Coronary artery (tissue), 2 donors: ENCODE measurements at regions not wholly inside any gene's neighbourhood (a gene's known extent, or its start where the extent isn't known, plus 50 kb on each side); places are given as distances from the start of the nearest gene placed in this dataset.
"Not testable (repeated sequence)": the region's sequence is repeated elsewhere in the genome, so short reads cannot be mapped to it uniquely, and the experiment has no call there.

ENCODE experiments used
- DNase-seq: peaks from one replicate; pipeline ENCODE4 v3.0.0-alpha.2; 2017; ENCODE audit warnings: low spot score
- H3K27ac ChIP-seq, 2 donors: fragments of 200-600 bp; sonication (generic); one replicate each; pipeline ENCODE4 v1.5.1; 2016 to 2019
- H3K4me3 ChIP-seq: fragments of 200-600 bp; sonication (generic); 2 replicates; pipeline ENCODE4 v1.5.1; 2016; ENCODE audit warnings: mild to moderate bottlenecking, moderate library complexity
- CTCF ChIP-seq: fragments of 200-600 bp; sonication (generic); IDR thresholded peaks from one replicate; pipeline ENCODE4 v1.5.1; 2019; ENCODE audit warnings: antibody characterized with exemption

- DNase-seq = peak; percentile 66
- Histone ChIP-seq H3K27ac (peak overlapping the region in 1 of 2 donors; percentile 58), H3K4me3 (no peak overlapping the region)
- no peak for TF ChIP-seq CTCF
These were observed 169.4 kb downstream of the TBC1D2B start for GRCh38 chr15:77907824-77908751.

GRCh38 chr15:77906062-77906990 is 171.2 kb downstream of the TBC1D2B start:
- DNase-seq = peak; percentile 60
- H3K4me3 ChIP-seq, H3K27ac ChIP-seq: not testable (repeated sequence)

GRCh38 chr15:77905301-77905920 is 172.1 kb downstream of the TBC1D2B start:
- no peak overlapping the region for H3K4me3 ChIP-seq
- no peak for TF ChIP-seq CTCF
- DNase-seq = peak; percentile 70
- no peak overlapping the region for H3K27ac ChIP-seq

DNA sequence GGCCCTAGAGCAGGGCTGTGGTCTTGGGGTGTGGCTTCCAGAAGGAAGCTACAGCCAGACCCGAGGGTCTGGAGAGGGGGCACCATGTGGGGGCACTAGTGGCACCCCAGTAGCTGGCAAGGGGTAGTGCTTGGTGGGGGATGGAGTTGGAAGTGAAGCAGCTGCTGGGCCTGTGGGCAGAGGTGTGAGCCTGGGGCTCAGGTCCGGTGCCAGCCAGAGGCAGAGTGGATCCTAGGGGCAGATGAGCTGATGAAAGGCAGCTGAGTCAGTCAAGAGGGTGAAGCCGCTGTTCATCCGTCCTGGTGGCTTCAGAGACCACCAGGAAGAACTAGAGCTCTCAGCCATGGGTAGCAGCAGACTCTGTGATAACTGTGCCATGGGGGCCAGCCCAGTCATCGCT is 172.6 kb downstream of the TBC1D2B start:
- DNase-seq = peak; percentile 52
- TF ChIP-seq CTCF = no peak

GRCh38 chr15:77904436-77904821 is 173.1 kb downstream of the TBC1D2B start:
- Histone ChIP-seq H3K4me3 (no peak overlapping the region), H3K27ac (no peak overlapping the region)
- DNase-seq = peak; percentile 64
- no peak for TF ChIP-seq CTCF

More for the DNA sequence above, 172.6 kb downstream of the TBC1D2B start:
- Histone ChIP-seq H3K4me3 (no peak overlapping the region), H3K27ac (no peak overlapping the region)

DNA sequence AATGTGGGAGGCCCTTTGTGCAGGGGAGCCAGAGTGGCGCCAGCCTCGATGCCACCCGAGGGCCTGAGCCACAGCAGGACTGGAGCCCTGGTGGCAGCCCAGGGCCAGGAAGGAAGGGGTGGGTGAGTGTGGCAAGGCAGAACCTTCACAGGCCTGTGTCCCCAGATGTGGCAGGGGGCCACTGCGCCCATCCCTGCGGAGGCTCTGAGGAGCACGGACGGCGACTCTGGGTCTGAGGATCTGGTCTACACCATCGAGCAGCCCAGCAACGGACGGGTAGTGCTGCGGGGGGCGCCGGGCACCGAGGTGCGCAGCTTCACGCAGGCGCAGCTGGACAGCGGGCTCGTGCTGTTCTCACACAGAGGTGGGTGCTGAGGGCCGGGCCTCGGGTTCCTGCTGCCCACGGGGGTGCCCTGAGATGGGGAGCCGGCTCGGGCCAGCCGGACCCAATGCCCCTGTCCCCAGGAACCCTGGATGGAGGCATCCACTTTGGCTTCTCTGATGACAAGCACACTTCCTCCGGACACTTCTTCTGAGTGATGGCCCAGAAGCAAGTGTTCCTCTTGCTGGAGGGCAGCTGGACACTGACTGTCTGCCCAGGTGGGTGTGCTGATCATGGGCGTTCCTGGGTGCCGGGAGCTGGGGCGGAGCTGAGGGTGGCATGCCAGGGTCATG is 173.6 kb downstream of the TBC1D2B start:
- peak; percentile 52 for DNase-seq
- H3K4me3 ChIP-seq, H3K27ac ChIP-seq: not testable (repeated sequence)

DNA sequence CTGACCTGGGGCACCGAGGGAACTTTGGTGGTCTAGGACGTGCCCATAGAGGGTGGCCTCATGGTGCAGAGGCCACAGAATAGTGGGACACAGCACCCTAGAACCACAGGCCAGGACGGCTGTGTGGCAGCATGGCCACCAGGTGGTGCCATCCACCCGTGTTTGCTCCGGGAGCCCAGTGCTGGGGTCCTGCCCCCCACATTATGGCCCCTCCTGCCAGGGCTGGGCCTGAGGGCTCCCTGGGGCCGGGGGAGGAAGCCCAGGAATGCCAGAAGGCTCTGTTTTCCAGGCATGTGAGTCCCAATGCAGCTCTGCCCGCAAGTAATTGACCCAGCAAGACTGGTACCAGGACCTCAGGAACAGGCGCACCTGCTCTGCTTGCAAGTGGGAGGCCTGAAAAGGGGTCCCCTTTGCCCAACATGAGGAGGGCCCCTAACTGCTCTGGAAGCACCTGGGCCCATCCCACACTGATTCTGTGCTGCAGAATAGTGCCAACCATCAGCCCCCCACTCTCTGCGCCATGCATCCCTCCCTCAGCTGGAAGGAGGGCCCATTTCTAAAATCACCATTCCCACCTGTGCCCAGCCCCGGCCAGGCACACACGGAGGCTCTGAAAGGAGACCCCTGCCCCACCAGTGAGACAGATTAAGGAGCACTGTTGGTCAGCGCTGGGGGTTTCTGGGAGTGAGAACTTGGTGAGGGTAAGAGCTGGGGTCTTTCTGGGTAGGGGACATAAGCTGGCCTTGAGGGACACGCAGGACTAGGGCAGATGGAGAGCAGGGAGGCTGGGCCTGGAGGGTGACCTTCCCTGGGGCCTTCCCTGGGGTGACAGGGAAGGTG is 174.4 kb downstream of the TBC1D2B start:
- not testable (repeated sequence) for H3K27ac ChIP-seq, H3K4me3 ChIP-seq
- peak; percentile 36 for DNase-seq
- TF ChIP-seq CTCF = peak; percentile 41
